HS-5 (cell line): ENCODE measurements at regions not wholly inside any gene's neighbourhood (a gene's known extent, or its start where the extent isn't known, plus 50 kb on each side); places are given as distances from the start of the nearest gene placed in this dataset.
A peak's percentile ranks its signal among the peaks of the same experiment; 100 is the strongest.

Experiments
- DNase-seq: peaks from one replicate; pipeline ENCODE4 v3.0.0-alpha.2; 2012; ENCODE audit warnings: low read depth

DNA sequence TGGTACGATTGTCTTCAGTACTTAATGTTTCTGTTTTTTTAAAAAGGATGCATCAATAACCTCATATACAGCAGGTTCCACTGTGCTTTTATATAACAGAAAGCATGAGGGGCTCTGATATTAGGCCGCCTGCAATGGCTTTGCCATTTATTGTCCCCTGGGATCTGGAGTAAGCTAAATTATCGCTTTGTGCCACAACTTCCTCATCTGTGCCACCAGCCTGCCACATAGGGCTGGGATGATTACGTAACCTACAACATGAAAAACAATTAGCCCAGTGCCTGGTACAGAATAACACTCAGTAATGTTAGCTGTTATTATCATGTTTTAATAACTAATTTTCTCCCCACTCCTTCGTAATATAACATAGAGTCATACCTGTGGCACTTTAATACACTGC, 65.5 kb upstream of the TRIM2 start:
- DNase-seq: no peak

DNA sequence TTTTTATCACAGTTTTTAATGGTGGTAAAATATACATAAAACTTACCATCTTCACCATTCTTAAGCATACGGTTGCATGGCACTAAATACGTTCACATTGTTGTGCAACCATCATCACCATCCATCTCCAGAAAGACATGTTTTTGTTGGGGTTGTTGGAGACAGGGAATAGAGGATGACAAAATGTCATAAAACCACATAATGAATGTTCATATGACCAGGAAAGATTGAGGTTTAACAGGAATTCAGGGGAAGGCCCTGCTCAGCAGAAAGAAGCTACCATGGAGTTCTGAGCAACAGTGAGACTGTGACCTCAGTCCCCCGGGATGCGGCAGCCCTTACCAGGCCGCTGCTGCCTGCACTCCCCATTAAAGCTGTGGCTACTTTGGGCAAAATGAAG, 63.9 kb upstream of the TRIM2 start:
- DNase-seq: no peak

DNA sequence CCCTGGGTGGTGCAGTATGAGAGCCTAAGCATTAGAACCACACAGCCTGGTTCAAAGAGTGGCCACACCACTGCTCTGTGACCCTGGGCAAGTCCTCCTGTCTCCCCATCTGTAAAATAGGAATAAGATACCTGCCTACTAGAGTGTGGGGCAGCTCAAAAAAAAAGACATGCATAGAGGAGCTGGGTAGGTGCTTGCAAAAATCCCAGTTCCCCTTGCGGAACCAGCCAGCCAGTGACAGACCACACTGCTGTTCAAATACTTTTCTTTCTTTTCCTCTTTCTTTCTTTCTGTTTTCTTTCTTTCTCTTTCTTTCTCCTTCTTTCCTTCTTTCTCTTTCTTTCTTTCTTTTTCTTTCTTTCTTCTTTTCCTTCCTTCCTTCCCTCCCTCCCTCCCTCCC, 63.0 kb upstream of the TRIM2 start:
- no peak for DNase-seq

DNA sequence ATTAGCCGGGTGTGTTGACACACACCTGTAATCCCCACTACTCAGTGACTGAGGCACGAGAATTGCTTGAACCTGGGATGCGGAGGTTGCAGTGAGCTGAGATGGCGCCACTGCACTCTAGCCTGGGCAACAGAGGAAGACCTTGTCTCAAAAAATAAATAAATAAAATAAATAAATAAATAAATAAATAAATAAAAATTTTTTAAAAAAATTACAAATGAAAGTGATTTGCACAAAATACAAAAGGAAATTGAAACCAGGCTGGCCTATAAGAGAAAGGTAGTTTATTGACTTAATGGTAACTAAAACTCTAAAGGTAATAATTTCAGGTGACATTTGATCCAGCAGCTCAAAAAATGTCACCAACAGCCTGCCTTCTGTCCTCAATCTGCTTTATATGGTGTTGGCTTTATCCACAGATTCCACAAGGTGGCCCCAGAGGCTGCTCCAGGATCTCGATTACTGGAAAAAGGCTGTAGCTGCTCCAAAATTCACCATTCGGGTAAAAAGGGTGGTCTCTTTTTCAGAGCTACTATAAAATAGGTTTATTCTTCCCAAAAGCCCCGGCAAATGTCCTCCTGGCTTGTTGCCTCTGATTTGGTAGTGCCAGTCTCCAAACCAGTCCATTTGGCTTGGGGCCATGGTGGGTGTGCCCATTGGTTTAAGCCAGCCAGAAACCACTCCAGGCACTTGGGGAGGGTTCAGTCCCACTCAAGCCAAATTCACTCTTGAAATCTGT, 61.4 kb upstream of the TRIM2 start:
- DNase-seq: no peak

DNA sequence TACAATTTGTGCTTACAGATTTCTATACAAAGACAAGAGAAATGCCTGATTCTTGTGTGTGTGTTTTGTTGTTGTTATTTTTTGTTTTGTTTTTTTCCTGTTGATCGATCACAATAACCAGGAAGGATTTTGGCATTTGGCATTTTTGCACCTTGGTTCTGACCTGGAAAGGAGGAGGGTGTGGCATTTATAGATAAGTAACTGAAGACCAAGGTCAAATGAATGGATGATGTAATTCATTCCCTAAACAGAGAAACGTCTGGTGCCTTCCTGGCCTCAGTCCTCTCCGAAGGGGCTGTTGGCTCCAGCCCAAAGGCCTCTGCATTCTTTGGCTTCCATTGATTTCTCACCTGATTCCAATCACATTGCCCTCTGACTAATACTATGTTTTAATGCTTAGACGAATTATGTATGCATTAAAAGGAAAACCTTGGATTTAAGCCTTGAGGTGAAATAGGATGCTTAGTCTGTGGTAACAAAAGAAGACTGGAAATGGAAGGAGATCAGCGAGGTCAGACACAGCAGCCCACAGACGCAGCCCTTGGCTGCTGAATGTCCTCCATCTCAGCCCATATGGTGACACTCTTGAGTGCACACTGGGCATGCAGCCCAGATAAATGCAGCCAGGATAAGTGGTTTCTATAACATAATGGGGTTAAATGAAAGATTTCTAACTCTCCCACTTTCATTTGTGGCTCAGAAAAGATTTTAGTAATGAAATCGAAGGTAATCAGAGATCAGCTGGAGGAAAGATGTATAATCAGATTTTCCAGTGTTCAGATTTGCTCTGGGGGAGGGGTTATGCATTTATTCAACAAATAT, 60.5 kb upstream of the TRIM2 start:
- DNase-seq: peak; percentile 58

DNA sequence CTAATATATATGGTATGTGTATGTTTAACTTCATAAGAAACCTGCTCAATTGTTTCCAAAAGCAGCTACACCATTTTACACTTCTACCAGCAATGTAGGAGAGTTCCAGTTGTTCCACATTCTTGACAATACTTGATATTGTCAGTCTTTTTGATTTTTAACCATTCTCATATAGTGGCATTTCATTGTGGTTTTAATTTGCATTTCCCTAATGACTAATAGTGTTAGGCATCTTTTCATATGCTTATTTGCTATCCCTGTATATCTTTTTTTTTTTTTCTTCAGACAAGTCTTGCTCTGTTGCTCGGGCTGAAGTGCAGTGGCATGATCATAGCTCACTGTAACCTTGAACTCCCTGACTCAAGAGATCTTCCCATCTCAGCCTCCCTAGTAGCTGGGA, 58.2 kb upstream of the TRIM2 start:
- DNase-seq: no peak

DNA sequence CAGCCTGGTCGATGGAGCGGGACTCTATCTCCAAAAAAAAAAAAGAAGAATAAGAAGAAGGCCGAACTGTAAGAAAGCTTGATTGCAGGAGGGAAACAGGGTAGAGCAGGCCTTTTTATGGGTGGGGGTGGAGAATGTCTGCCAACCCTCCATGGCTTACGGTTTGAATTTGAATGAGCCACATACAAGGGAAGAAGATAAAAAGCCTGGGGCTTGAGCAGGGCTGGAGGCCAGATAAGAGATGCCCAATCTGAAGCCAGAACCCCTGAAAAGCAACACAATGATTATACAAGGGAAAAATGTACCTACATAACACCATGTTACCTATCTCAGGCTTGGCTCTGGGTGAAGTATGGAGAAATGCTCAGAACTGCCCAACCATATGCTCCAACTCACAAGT, 57.3 kb upstream of the TRIM2 start:
- no peak for DNase-seq

DNA sequence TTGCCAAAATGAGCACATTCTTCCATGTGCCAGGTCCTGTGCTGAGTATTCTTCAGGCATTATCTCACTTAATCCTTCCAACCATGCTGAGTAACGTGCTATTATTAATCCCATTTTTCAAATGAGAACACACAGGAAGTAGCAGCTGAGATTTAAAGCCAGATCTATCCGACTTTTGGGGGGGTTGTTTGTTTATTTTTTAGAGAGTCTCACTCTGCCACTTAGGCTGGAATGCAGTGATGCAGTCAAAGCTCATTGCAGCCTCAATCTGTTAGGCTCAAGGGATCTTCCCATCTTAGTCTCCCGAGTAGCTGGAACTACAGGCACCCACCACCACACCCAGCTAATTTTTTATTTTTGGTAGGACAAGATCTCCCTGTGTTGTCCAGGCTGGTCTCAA, 55.5 kb upstream of the TRIM2 start:
- DNase-seq: no peak

DNA sequence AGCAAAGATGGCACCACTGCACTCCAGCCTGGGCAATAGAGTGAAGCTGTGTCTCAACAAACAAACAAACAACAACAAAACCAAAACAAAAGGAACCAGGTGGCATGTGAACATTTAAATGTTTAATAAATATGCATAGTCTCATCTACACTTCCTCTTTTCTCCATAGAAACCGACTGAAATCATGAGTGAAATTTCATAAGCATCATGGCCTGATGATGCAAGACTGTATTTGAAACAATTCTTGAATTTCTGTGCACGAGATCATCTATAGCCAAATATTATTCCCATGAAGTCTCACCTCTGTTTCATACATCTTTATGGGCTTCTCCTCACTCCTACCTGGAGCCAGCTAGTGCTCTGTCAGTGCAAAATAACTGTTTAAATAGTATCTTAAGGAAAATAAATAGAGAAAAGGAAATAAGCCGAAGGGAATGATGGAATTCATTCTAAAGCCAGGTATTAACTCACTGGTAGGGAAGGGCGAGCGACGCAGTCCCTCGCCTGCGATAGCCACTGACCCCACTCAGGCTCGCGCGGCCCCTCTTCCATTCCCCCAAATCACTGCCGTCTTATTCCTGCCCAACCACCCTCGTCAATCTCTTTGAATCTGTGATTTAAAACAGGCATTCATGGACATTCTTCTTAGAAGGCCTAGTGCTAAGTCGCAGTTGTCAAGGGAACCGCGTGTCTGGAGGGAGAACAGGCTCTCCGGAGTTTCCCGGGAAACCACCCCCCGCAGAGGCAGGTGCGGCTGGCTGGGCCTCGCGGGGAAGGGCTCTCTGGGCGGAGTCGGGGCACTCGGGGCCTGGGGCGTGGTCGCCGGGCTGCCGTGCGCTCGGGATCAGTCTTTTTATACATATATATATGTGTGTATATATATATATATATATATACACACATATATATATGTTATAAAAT, 52.4 kb upstream of the TRIM2 start:
- no peak for DNase-seq

DNA sequence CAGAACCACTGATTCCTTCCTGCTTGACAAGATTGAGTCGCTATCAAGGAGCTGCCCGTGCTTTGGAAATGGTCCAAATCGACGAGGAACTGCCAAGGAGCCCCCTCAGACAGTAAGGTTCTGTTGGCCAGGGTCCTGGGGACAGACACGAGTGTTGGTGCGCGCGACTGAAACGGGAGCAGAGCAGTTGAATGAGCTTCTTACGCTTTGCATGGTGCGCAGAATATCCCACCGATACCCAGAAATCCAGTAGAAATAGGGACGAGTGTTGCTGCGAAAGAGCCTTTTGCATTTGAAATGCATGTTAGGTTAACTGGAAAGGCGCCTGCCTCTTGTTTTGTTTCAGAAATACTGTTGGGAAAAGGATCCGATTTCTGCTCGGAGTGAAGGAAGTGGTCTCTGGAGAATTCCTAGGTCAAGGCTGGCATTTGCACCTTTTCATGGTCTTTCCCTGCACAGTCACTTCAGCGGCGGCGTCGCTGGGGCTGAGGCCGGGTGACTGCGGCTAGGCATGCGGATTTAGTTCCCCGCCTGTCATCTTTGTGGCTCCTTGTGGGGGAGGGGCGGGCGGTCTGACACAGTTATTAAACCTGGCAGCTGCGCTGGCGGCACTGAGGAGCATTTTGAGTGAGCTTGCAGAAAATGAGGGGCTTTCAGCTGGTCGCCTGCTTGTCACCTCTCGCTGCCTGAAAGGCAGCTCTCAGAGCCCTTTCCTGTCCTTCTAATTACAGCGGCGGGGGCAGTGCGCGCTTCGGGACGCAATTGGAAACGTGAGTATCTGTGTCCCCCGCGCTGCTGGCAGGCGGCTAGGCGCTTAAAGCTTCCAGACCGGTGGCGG, 51.5 kb upstream of the TRIM2 start:
- no peak for DNase-seq

DNA sequence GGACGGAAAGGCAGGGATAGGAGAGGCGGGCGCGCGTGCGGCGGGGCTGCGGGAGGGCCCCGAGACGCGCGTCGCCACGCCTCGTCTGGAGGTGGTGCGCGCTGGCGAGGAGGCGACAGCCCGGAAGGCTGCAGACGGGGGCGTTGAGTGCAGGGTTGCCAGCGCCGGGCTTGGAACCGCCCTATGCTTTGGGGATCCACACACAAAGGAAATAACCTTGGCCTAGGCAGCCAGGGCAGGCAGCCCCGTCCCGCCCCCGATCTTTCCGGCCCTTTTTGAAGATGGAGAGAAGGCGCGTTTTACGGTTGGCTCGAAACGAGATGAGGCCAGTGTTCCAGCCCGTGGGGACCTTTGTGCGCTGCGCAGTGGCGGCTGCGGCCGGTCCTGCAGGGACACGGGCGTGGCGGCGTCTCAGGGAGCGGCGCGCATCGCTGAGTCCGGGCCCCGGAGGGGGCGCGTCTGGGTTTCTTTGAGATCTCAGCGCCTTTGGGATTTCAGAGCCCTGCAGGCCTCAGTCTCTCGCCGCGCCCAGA, 50.8 kb upstream of the TRIM2 start:
- no peak for DNase-seq

DNA sequence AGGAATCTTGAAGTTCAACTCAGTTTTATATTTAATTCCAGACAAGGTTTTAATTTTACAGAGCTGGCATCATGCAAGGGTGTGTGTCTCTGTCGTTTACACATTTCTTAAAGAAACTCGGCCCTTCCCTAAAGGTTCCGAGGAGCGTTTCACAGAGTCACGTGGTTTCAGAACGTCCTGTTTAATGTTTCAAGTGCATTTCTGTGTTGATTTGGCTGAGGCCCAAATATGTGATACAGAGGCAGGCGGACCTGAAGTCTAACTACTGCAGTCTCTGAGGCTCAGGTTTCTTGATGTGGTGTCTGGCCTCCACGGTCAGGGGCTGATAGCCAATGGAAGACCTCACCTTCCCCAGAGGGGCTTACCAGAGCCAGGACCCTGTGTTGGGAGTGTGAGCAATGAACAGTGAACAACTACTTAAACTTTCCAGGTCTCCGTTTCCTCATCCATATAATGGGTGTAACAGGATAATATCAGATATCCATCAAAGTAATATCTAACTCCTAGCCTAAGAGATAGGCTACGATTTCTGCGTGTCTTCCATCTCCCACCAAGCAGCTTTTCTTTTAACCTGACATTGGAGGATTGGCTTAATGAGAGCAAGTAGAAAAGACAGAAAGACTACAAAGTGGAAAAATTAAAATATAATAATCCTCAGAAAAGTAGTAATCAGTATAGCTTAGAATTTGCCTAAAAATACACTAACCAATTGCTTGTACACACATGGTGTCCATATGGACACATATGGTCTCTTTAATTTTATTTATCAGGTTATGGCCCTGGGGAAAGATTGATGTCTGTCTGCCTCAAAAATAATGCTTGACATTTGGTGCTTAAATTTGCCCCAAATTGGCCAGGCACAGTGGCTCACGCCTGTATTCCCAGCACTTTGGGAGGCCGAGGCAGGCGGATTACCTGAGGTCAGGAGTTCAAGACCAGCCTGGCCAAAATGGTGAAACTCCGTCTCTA, 50.0 kb upstream of the TRIM2 start:
- DNase-seq: no peak
